H1 (cell line): ENCODE measurements at regions not wholly inside any gene's neighbourhood (a gene's known extent, or its start where the extent isn't known, plus 50 kb on each side); places are given as distances from the start of the nearest gene placed in this dataset.

Experiments used
- BRCA1 ChIP-seq: IDR thresholded peaks from 2 replicates; pipeline ENCODE4 v1.6.1; 2012; ENCODE audit warnings: low read depth, low read length, improper control_type of control experiment
- CHD1 ChIP-seq: IDR thresholded peaks from 2 replicates; pipeline ENCODE4 v1.6.1; 2012; ENCODE audit warnings: low read depth, low read length, improper control_type of control experiment
- SAP30 ChIP-seq: fragments of 300-600 bp; sonication (generic); IDR thresholded peaks from 2 replicates; pipeline ENCODE4 v1.7.1; 2012; ENCODE audit warnings: low read length, moderate library complexity, mild to moderate bottlenecking, inconsistent platforms; ENCODE audit not compliant: insufficient read depth, insufficient replicate concordance
- SIN3A ChIP-seq, 2 experiments: IDR thresholded peaks in 1 of 2; conservative IDR thresholded peaks in 1 of 2; 2 replicates each; pipeline ENCODE4 v1.6.1; 2011 to 2012; ENCODE audit warnings: low read length in 2 of 2, improper control_type of control experiment in 1 of 2, low read depth in 1 of 2, mild to moderate bottlenecking in 1 of 2
- SIX5 ChIP-seq: IDR thresholded peaks from 2 replicates; pipeline ENCODE4 v1.6.1; 2011; ENCODE audit warnings: mild to moderate bottlenecking, low read depth, low read length
- TF ChIP-seq, protein P1 (sequence below): fragments of 300-600 bp; sonication (generic); IDR thresholded peaks from 2 replicates; pipeline ENCODE4 v1.7.1; 2012; ENCODE audit warnings: low read length, moderate library complexity, mild to moderate bottlenecking, inconsistent platforms; ENCODE audit not compliant: insufficient replicate concordance
- TF ChIP-seq, protein P2 (sequence below): IDR thresholded peaks from 2 replicates; pipeline ENCODE4 v1.6.1; 2012; ENCODE audit warnings: low read length, inconsistent platforms

DNA sequence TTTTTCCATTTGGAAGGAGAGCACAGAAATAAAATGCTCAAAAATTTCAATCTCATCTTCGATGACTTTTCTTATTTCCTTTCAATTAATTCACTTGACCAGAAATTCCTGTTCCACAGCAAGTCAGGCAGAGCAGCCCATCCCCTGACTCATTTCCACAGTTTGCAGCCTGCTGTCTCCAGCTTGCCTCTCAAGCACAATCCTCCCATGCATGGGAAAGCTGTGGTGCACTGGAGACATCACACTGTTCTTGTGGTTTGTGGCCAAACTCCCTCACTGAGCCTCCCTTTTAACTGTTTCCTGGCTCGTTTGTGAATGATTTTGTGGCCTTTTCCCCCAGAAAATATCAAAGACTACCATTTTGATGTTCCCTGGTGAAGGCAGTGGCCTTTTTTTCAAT is 114.0 kb upstream of the ENPEP start (continued):
- TF ChIP-seq, protein P1, sequence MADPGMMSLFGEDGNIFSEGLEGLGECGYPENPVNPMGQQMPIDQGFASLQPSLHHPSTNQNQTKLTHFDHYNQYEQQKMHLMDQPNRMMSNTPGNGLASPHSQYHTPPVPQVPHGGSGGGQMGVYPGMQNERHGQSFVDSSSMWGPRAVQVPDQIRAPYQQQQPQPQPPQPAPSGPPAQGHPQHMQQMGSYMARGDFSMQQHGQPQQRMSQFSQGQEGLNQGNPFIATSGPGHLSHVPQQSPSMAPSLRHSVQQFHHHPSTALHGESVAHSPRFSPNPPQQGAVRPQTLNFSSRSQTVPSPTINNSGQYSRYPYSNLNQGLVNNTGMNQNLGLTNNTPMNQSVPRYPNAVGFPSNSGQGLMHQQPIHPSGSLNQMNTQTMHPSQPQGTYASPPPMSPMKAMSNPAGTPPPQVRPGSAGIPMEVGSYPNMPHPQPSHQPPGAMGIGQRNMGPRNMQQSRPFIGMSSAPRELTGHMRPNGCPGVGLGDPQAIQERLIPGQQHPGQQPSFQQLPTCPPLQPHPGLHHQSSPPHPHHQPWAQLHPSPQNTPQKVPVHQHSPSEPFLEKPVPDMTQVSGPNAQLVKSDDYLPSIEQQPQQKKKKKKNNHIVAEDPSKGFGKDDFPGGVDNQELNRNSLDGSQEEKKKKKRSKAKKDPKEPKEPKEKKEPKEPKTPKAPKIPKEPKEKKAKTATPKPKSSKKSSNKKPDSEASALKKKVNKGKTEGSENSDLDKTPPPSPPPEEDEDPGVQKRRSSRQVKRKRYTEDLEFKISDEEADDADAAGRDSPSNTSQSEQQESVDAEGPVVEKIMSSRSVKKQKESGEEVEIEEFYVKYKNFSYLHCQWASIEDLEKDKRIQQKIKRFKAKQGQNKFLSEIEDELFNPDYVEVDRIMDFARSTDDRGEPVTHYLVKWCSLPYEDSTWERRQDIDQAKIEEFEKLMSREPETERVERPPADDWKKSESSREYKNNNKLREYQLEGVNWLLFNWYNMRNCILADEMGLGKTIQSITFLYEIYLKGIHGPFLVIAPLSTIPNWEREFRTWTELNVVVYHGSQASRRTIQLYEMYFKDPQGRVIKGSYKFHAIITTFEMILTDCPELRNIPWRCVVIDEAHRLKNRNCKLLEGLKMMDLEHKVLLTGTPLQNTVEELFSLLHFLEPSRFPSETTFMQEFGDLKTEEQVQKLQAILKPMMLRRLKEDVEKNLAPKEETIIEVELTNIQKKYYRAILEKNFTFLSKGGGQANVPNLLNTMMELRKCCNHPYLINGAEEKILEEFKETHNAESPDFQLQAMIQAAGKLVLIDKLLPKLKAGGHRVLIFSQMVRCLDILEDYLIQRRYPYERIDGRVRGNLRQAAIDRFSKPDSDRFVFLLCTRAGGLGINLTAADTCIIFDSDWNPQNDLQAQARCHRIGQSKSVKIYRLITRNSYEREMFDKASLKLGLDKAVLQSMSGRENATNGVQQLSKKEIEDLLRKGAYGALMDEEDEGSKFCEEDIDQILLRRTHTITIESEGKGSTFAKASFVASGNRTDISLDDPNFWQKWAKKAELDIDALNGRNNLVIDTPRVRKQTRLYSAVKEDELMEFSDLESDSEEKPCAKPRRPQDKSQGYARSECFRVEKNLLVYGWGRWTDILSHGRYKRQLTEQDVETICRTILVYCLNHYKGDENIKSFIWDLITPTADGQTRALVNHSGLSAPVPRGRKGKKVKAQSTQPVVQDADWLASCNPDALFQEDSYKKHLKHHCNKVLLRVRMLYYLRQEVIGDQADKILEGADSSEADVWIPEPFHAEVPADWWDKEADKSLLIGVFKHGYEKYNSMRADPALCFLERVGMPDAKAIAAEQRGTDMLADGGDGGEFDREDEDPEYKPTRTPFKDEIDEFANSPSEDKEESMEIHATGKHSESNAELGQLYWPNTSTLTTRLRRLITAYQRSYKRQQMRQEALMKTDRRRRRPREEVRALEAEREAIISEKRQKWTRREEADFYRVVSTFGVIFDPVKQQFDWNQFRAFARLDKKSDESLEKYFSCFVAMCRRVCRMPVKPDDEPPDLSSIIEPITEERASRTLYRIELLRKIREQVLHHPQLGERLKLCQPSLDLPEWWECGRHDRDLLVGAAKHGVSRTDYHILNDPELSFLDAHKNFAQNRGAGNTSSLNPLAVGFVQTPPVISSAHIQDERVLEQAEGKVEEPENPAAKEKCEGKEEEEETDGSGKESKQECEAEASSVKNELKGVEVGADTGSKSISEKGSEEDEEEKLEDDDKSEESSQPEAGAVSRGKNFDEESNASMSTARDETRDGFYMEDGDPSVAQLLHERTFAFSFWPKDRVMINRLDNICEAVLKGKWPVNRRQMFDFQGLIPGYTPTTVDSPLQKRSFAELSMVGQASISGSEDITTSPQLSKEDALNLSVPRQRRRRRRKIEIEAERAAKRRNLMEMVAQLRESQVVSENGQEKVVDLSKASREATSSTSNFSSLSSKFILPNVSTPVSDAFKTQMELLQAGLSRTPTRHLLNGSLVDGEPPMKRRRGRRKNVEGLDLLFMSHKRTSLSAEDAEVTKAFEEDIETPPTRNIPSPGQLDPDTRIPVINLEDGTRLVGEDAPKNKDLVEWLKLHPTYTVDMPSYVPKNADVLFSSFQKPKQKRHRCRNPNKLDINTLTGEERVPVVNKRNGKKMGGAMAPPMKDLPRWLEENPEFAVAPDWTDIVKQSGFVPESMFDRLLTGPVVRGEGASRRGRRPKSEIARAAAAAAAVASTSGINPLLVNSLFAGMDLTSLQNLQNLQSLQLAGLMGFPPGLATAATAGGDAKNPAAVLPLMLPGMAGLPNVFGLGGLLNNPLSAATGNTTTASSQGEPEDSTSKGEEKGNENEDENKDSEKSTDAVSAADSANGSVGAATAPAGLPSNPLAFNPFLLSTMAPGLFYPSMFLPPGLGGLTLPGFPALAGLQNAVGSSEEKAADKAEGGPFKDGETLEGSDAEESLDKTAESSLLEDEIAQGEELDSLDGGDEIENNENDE: no peak
- TF ChIP-seq CHD1 (no peak), SAP30 (no peak), BRCA1 (no peak), SIX5 (no peak), SIN3A (conservative IDR thresholded peaks at IDR 0.05 in 1 of 2, IDR thresholded peaks at IDR 0.05 in 1 of 2; ENCODE audit: low read depth in 1 of 2, low read length in 2 of 2) (no peak)
- TF ChIP-seq, protein P2, sequence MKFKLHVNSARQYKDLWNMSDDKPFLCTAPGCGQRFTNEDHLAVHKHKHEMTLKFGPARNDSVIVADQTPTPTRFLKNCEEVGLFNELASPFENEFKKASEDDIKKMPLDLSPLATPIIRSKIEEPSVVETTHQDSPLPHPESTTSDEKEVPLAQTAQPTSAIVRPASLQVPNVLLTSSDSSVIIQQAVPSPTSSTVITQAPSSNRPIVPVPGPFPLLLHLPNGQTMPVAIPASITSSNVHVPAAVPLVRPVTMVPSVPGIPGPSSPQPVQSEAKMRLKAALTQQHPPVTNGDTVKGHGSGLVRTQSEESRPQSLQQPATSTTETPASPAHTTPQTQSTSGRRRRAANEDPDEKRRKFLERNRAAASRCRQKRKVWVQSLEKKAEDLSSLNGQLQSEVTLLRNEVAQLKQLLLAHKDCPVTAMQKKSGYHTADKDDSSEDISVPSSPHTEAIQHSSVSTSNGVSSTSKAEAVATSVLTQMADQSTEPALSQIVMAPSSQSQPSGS: no peak
